ENCODE measurements at regions not wholly inside any gene's neighbourhood (a gene's known extent, or its start where the extent isn't known, plus 50 kb on each side); places are given as distances from the start of the nearest gene placed in this dataset.

DNA sequence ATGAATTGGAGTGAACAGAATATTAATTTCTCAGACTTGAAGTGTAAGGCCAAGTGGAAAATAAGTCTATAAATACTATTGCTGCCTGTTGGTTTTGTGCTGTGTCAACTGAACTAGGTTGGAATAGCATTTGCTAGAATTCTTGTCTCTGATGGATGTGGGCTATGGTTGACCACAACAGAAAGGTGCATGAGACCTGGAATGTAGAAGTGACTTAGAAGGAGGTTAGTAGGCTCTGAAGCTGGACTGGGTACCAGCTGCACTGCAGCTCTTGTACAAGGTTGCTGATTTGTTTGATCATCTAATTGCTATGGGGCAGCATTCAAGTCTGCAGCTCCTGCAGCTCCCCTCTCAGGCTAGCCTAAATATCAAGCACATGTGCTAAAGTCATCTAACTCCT is 479.0 kb upstream of the NRSN1 start:
- TF ChIP-seq EZH2 (IDR thresholded peaks at IDR 0.05) (no peak), YY1 (IDR thresholded peaks at IDR 0.05; ENCODE audit: extremely low read depth, insufficient replicate concordance, low read depth, low read length) (no peak)
- TF ChIP-seq, protein P1, sequence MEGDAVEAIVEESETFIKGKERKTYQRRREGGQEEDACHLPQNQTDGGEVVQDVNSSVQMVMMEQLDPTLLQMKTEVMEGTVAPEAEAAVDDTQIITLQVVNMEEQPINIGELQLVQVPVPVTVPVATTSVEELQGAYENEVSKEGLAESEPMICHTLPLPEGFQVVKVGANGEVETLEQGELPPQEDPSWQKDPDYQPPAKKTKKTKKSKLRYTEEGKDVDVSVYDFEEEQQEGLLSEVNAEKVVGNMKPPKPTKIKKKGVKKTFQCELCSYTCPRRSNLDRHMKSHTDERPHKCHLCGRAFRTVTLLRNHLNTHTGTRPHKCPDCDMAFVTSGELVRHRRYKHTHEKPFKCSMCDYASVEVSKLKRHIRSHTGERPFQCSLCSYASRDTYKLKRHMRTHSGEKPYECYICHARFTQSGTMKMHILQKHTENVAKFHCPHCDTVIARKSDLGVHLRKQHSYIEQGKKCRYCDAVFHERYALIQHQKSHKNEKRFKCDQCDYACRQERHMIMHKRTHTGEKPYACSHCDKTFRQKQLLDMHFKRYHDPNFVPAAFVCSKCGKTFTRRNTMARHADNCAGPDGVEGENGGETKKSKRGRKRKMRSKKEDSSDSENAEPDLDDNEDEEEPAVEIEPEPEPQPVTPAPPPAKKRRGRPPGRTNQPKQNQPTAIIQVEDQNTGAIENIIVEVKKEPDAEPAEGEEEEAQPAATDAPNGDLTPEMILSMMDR (IDR thresholded peaks at IDR 0.05 in 2 of 3, conservative IDR thresholded peaks at IDR 0.05 in 1 of 3; ENCODE audit: borderline replicate concordance in 1 of 3, insufficient read depth in 1 of 3, low read depth in 2 of 3, low read length in 2 of 3), result no peak
